Sciatic nerve (tissue), 2 donors: ENCODE measurements at regions not wholly inside any gene's neighbourhood (a gene's known extent, or its start where the extent isn't known, plus 50 kb on each side); places are given as distances from the start of the nearest gene placed in this dataset.
A peak's percentile ranks its signal among the peaks of the same experiment; 100 is the strongest.
"Not testable (repeated sequence)": the region's sequence is repeated elsewhere in the genome, so short reads cannot be mapped to it uniquely, and the experiment has no call there.

ENCODE experiments used
- ATAC-seq: fragments of 200-7000 bp; cut with Tn5 transposase; one replicate; pipeline ENCODE4 v1.9.1; 2020; ENCODE audit warnings: mild to moderate bottlenecking, moderate library complexity
- DNase-seq: peaks from one replicate; pipeline ENCODE4 v3.0.0-alpha.2; 2020; ENCODE audit warnings: low spot score
- intact Hi-C: fragments of 100-400 bp; cut with DNase I; formaldehyde crosslinking; loops from one replicate; pipeline ENCODE4 v1.14.2; 2022
- donor health status: DM: no; HTN: no; CAD: no.
- donor health status: DM: no; HTN: no; CAD: no.

DNA sequence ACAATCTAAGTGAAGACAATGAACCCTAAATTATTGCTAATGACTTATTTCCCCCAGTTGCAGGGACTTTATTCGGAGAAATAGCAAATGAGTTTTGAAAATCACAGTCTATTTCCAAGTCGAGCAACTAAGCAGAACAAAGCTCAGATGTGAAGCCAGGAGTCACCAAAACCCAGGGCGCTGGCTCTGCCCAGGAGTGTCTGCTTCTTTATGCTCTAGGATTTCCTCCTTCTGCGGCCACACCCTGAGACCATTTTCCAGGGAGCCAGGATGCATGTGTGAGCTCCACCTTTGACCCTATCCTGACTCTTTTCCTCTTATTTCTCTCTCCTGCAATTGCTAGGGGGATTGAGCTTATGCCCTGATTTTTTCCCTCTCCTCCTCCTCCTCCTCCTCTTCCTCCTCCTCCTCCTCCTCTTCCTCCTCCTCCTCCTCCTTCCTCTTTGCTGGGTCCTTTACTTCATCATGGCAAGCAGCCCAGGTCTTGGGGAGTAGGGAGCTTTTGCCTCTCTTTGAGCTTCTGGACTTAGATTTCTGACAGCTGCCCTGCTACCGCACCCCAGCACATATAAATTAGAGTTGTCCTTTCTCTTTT is 234.4 kb downstream of the ARL4A start:
- DNase-seq (no peak), ATAC-seq (no peak)
- intact Hi-C loops: no loop called here

DNA sequence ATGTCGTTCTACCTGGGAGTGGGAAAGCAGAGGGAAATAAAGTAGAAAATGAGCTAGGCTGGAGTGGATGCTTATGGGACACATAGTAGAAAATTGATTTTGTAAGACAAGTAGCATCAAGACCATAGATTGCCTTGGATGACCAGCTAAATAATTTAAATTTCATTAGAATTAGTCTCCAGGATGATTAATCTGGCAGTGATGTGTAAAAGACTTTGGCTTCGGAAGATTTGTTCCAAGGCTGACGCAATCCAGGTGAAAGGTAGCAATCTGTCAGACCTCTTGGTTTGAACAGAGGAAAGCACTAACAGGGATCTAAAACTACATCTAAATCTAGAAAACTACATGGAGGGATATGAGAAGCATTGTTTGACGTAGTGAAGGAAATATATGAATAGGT is 236.5 kb downstream of the ARL4A start:
- ATAC-seq (no peak), DNase-seq (no peak)
- intact Hi-C loops: no loop called here

DNA sequence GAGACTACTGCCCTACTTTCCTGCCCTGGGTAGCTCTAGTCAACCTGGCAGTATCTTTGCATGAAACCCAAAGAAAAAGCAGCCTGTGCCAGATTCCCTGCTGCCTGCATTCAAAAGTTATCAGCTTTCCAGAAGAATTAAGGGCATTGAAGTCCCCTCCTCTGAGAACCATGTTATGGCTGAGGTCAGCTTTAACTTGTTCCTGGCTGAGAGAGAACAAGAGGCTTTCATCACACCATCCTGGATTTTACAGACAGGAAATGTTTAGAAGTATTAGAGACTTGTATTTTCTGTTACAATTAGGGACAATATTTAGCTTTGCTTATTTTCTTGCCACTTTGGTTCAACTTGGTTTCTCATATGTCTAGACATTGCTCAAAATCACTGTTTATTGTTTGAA is 238.8 kb downstream of the ARL4A start:
- ATAC-seq: no peak
- intact Hi-C loops: no loop called here
- no peak for DNase-seq

DNA sequence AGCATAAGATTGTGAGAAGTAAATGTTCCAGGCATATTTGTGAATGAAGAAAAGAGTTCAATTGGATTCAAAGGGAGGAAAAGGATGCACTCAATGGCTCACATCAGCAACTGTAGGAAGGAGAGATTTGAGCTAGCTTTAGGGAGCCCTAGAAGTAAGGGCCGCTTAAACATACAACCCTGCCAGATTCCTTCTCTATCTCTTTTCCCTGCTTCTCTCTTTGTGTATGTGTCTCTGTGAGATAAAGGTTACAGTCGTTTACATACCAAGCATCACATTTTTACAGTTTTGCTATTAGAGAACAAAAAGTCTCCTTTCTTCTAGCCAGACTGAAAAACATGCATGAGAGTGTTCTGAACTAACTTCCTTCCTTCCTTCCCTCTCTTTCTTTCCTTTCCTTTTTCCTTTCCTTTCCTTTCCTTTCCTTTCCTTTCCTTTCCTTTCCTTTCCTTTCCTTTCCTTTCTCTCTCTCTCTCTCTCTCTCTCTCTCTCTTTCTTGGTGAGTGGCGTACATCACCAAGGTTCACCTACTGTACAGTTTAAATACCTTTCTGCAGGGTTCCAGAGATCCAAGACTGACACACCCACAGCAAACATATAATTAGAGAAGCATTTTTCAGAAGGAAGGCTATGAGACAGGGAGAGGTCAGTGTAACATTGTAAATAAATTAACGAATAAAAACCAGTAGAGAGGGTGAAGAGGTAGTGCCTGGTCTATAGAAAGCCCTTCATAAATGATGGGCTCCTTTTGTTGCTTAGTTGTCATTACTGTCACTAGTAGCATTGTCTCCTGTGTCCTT is 240.4 kb downstream of the ARL4A start:
- intact Hi-C loops: no loop called here
- ATAC-seq: no peak
- no peak for DNase-seq

DNA sequence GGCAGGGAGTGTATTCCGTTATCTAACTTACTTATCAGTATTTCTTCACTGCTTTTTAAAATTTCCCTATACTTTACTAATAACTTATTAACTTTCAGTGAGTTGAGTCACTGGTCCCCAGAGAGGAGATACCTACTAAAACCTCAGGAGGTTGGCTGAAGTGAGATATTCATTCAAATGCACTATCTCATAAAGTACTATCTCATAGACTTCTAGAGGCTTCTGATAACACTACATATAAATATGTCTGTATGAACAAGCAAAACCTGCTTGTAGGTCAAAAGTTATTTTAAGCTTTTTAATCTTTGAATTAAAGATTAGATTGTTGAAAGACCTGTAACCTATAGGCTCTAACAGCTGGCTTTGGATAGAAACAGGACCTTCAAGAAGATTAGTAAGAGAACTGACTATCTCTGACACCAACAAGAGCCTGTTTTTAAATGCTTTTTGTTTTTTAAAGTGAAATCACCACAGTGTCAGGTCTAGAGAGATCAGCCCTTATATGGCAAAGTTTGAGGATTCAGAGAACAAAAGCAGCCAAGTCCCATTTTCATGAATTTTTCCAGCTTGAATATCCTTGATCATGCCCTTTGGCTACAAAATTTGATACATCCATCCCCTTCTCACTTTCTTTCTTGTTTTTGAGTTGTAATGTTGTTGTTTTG is 242.2 kb downstream of the ARL4A start:
- DNase-seq (no peak), ATAC-seq (no peak)
- intact Hi-C loops: no loop called here

DNA sequence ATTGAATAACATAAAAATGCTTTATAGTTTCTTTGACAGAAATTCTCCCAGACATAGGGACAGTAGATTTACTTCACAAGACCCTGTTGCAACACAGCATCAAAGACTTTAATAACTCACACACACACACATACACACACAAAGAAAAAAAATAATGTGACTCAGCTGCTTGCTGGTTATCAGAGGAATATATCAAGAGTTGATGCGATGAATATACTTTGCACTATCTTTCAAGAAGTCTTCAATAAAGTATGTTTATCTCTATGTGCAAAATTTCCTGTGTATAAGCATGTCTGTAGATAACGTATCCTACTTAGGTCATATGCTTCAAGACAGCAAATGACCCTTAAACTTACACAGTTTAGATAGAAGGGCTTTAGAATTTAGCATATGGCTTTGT is 243.1 kb downstream of the ARL4A start:
- DNase-seq (no peak), ATAC-seq (no peak)
- intact Hi-C loops: no loop called here

DNA sequence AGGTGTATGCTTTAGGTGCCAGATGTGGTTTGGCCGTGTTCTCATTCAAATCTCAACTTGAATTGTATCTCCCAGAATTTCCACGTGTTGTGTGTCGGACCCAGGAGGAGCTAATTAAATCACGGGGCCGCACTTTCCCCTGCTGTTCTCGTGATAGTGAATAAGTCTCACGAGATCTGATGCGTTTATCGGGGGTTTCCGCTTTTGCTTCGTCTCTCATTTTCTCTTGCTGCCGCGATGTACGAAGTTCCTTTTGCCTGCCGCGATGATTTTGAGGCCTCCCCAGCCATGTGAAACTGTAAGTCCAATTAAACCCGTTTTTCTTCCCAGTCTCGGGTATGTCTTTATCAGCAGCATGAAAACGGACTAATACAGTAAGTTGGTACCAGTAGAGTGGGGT is 244.0 kb downstream of the ARL4A start:
- intact Hi-C loops, DNase-seq, ATAC-seq: not testable (repeated sequence)

DNA sequence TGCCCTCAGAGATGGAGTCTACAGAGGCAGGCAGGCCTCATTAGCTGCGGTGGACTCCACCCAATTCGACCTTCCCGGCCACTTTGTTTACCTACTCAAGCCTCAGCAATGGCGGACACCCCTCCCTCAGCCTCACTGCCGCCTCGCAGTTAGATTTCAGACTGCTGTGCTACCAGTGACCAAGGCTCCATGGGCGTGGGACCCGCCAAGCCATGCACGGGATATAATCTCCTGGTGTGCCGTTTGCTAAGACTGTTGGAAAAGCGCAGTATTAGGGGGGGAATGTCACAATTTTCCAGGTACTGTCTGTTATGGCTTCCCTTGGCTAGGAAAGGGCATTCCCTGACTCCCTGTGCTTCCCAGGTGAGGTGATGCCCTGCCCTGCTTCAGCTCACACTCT is 252.3 kb downstream of the ARL4A start:
- DNase-seq: no peak
- ATAC-seq: no peak
- intact Hi-C loops: no loop called here

DNA sequence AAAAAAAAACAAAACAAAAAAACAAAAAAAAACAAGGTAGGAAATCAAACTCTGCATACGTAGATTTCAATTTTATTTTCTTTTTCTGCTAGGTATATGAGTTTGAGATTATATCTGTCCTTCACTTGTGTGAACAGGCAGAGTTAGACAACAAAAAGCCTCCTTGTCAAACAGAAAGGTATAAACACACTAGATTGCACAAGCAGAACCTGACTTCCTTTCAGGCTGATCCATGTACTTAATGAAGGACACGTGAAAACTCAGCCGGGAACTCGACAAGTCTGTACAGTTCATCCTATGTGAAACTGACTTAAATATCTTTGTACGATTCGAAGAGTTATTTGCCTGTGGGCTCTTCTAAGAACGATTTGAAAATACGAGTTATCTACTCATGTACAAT is 254.1 kb downstream of the ARL4A start:
- intact Hi-C loops: no loop called here
- no peak for ATAC-seq
- DNase-seq: no peak

DNA sequence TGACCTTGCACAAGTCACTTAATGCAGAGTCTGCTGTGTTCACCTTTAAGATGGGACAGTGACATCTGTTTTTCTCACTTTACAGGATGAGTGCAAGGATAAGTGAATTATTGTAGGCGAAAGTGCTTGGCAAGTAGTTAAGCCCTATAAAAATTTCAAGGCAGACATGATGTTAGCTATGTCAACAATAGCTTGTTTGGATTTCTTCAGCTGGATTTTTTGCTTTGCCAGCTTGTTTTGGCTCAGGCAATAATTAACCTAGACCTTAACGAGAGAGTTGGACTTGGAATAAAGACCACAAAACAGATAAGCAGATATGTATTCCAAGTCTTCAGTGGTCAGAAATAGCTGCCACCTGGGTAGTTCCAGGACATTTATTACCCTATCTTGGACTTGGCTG is 255.2 kb downstream of the ARL4A start:
- peak; percentile 36 for ATAC-seq
- intact Hi-C loops: no loop called here
- DNase-seq: no peak

DNA sequence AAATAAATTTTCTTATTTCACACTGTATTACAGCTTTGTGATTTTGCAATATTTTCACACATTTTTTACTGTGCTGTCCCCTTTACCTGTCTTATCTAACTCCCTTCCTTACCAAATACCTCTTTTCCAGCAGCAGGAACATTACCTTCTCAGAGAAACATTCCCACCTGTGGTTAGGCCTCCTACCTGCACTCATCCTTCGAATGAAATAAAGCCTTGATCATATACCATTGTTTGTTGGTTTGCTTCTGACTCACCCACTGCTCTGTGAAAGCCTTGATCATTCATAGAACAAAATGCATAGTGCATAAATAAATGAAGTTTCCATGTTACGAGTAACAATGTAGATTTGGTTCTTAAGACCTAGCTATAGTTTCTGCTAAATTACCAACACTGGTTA is 256.3 kb downstream of the ARL4A start:
- DNase-seq (no peak), ATAC-seq (no peak)
- intact Hi-C loops: no loop called here

DNA sequence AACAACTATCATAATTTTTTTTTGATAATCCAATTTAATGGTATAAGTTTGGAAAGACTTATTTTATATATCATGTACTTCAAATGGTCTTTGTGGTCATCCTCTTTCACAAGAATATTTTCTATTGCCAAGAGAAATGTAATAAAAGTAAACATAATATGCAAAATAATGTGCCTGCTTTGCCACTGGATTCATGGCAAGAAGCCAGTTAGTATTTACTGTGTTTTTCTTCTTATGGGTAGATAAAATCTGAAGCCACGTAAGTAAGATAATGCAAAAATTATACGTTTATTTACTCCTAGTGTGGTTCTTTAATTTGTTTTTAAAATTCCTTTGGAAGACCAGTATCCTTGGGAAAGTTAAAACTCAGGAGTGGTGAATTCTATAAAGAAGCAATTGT is 258.5 kb downstream of the ARL4A start:
- ATAC-seq (no peak), DNase-seq (no peak)
- intact Hi-C loops: no loop called here

DNA sequence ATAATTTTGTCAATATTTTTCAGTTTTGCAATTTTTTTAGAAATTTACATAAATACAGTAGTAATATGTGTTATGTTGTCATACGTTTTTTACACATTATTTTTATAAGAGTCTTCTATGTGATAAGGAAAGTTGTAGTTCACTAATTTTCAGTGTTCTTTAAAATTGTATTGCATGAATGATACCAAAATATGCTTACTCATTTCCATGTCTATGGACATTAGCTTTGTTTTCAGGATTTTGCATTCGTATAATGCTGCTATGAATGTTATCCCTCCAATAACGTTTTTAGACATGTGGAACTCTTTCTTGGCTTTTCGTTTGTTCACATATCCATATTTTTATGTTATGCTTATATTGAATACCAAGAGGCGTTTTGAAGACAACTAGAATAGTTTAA is 260.0 kb downstream of the ARL4A start:
- no peak for DNase-seq
- intact Hi-C loops: no loop called here
- no peak for ATAC-seq

DNA sequence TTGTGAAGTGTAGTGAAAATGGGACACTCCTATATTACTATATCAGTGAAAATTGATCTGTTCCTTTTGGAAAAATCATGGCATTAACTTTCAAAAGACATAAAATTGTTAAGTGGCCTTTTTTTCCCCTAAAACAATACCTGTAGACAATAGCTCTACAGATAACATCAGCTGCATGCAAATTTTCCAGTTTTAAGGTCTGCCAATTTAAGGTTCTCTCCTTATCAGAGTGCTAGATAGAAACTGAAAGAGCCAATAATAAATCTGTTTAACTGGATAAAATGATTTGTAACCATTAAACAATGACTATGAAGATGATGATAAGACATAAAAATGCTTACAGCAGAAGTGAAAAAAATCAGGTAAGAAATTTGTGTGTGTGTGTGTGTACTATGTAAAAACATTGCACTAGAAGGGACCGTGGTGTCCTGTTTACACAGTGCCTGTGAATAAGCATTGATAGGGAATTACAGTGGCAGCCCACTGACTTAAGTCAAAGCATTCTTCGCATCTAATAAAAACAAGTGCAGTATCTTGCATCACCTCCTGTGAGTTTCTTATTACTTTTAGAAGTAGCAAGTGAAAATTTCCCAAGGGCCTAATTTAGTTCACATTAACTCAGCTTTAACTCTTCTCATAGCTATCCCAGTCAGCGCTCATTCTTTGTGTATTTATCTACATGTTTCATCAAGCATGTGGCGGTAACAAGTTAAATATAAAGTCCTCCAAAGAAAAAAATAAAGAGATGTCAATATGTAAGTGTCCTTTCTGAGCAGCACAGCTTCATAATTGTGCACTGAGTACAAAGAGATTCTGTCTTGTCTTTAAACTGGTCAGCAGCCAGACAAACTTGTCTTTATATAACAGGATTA is 261.9 kb downstream of the ARL4A start:
- peak; percentile 44 for ATAC-seq
- intact Hi-C loops: no loop called here
- DNase-seq: no peak

DNA sequence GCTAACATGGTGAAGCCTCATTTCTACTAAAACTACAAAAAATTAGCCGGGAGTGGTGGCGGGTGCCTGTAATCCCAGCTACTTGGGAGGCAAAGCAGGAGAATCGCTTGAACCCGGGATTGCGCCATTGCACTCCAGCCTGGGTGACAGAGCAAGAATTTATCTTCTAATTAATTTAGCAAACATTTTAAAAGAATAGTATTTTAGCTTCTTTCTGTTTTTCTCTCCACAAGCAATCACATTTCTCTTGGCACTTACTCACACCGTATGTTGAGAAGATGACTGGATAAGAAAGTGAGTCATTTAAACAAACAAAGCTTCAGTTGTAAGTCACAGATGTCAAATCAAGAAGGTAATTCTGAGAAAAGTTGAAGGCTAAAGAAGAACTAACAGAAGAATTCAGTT is 264.0 kb downstream of the ARL4A start:
- DNase-seq (no peak), ATAC-seq (peak; percentile 64)
- intact Hi-C loops: no loop called here

DNA sequence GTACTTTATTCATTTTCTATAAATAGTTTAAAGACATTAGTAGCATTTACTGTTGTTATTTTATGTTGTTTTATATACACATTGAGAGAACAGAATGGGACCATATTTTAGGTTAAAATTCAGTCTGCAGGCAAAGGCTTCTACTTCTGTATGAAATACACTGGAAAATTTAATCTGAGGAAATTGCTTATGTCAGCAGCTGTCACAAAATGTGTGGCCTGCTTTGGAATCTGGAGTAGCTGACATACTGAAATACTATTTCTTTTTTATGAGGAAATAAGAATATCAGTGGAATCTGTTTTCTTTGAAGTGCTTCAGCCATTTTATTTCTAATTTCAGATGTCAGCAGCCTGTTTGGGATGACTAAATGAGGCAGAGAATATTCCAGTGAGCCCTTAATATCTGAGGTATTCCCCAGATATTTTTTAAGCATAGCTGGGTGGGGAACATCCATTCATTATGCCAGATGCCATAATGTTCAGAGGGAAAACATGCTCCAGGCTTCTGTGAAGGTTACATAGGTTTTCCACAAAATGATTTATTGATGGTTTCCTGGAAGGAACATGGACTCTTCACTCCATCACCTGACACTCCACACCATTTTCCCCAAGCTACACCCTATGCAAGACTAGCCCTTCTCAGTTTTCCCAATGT is 267.1 kb downstream of the ARL4A start:
- ATAC-seq: no peak
- DNase-seq: no peak
- intact Hi-C loops: no loop called here

DNA sequence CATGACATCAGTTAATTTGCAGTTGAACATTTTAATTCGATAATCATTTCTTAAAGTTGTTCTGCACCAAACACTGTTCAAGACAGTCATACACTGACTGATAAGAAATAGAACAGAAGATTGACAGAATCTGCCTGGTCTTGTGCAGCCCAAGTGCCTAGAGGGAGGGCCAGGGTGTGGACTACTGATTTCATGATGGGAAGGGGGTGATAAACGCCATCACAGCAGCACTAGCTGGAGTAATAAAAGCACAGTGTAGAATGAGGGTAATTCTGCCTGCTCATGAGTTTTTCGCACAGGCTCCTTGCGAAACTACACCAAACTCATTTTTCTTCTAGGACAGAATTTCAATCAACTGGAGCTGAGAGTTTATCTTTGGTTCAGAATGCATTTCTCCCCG is 270.1 kb downstream of the ARL4A start:
- intact Hi-C loops: no loop called here
- DNase-seq: no peak
- ATAC-seq: no peak

DNA sequence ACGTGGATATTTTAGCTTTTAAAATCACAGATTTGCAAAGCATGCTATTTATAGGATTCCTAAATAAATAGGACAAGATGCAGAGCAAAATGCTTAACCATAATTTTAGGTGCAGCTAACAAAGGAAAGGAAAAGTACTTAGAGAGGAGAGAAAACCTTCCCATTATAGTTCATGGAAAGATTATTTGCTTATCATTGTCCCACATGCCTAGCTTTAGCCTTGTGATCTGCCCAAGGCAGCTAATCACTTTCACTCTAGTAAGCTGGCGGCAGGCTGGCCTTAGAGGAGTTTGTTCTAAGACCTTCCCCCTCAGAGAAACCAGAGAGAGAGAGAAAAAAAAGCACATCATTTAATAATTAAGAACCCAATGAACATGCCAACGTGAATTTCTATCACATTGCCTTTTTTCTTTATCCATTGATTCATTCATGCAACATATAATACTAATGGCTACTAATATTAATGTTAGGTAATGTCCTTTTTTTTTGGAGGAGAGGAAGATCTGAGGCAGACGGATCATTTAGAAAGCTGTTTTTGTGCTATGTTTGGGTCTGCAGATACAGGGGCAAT is 274.6 kb downstream of the ARL4A start:
- no peak for ATAC-seq

DNA sequence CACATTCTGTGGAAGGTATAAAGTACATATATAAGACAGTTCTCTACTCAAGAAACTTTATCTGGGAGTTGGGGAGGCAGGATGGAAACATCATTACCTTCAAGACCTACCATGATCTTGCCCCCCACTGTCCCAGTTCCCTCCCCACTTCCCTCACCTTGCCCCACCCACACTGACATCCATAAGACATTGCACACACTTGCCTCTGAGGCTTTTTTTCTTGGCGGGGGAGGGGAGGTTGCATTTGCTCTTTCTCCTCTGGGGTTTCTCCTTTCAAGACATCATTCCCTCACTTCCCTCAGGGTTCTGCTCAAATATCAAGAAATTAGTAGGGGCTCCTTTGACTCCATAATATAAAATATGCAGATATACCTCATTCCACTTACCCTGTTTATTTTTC is 276.0 kb downstream of the ARL4A start:
- no peak for DNase-seq
- ATAC-seq: no peak
- intact Hi-C loops: no loop called here

More for the DNA sequence above, 274.6 kb downstream of the ARL4A start:
- DNase-seq: no peak
- intact Hi-C loops: no loop called here
